Tibial nerve (tissue), 4 donors: ENCODE measurements at regions not wholly inside any gene's neighbourhood (a gene's known extent, or its start where the extent isn't known, plus 50 kb on each side); places are given as distances from the start of the nearest gene placed in this dataset.

Source experiments
- DNase-seq, 2 donors: peaks; one replicate each; pipeline ENCODE4 v3.0.0-alpha.2; 2019; ENCODE audit warnings: low spot score in 2 of 2
- H3K27ac ChIP-seq, 4 donors: fragments of 200-600 bp; sonication (generic) in 3 of 4; one replicate each; pipeline ENCODE4 v1.5.1; 2017 to 2019; ENCODE audit warnings: mild to moderate bottlenecking in 1 of 4
- H3K27me3 ChIP-seq, 2 donors: fragments of 200-600 bp; sonication (generic) in 1 of 2; one replicate each; pipeline versions ENCODE4 v1.5.1 to v1.6.0; 2017 to 2019
- H3K36me3 ChIP-seq, 3 donors: fragments of 200-600 bp; sonication (generic); one replicate each; pipeline ENCODE4 v1.5.1; 2018 to 2019
- H3K4me1 ChIP-seq, 4 donors: fragments of 200-600 bp; sonication (generic) in 3 of 4; one replicate each; pipeline ENCODE4 v1.5.1; 2017 to 2019
- H3K4me3 ChIP-seq, 4 donors: fragments of 200-600 bp; sonication (generic) in 3 of 4; one replicate each; pipeline ENCODE4 v1.5.1; 2017 to 2019; ENCODE audit warnings: mild to moderate bottlenecking in 1 of 4, moderate library complexity in 1 of 4
- H3K9me3 ChIP-seq, 4 donors: fragments of 200-600 bp; sonication (generic) in 3 of 4; one replicate each; pipeline ENCODE4 v1.5.1; 2017 to 2019
- EP300 ChIP-seq, 2 donors: sonication (generic); formaldehyde crosslinking; IDR thresholded peaks; one replicate each; pipeline ENCODE4 v1.6.1; 2017; ENCODE audit warnings: antibody characterized with exemption in 2 of 2, mild to moderate bottlenecking in 1 of 2
- POLR2A ChIP-seq, 2 donors: fragments of 450-650 bp; IDR thresholded peaks; one replicate each; pipeline ENCODE4 v1.6.1; 2017; ENCODE audit warnings: antibody characterized with exemption in 2 of 2, mild to moderate bottlenecking in 2 of 2, moderate library complexity in 2 of 2
- WGBS, 2 donors: methylation state at CpG; one replicate each; pipeline ENCODE4 v1.1.5; 2018; 5-methylcytosine and 5-hydroxymethylcytosine counted together
- TF ChIP-seq, protein P1 (sequence below), 5 experiments: fragments of 200-600 bp in 3 of 5; fragments of 450-650 bp in 2 of 5; sonication (generic) in 3 of 5; IDR thresholded peaks; one replicate each; pipeline ENCODE4 v1.5.1; 2016 to 2019; ENCODE audit warnings: antibody characterized with exemption in 5 of 5, mild to moderate bottlenecking in 3 of 5, moderate library complexity in 2 of 5

DNA sequence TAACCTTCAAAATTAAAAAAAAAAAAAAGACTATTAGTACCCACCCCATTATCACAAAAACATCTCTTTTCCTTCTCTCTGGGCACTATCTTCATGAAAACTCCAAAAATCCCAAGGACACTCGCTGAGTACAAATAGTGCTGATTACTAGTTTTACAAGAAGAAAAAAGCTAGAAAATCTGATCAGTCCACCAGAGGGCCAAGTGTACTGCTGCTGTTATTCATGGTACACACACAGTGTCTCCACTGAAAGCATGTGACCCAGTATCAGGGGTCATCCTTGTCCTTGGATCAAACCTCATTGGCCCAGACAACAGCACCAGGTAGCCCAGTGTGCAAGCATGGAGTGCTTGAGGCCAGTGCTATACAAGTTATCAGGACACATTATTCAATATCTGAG is 382.7 kb upstream of the KLHL29 start:
- 93 to 100% methylated on average over 1 of the region's 1 CpG for WGBS, 2 donors
- Histone ChIP-seq H3K4me3 (no peak overlapping the region), H3K36me3 (no peaks in the 10 kb centered on the region), H3K9me3 (no peaks in the 10 kb centered on the region), H3K27ac (no peak overlapping the region), H3K4me1 (no peaks in the 10 kb centered on the region), H3K27me3 (no peaks in the 10 kb centered on the region)
- DNase-seq: no peak
- TF ChIP-seq, protein P1, sequence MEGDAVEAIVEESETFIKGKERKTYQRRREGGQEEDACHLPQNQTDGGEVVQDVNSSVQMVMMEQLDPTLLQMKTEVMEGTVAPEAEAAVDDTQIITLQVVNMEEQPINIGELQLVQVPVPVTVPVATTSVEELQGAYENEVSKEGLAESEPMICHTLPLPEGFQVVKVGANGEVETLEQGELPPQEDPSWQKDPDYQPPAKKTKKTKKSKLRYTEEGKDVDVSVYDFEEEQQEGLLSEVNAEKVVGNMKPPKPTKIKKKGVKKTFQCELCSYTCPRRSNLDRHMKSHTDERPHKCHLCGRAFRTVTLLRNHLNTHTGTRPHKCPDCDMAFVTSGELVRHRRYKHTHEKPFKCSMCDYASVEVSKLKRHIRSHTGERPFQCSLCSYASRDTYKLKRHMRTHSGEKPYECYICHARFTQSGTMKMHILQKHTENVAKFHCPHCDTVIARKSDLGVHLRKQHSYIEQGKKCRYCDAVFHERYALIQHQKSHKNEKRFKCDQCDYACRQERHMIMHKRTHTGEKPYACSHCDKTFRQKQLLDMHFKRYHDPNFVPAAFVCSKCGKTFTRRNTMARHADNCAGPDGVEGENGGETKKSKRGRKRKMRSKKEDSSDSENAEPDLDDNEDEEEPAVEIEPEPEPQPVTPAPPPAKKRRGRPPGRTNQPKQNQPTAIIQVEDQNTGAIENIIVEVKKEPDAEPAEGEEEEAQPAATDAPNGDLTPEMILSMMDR (IDR thresholded peaks at IDR 0.05): no peak
- no peak for TF ChIP-seq POLR2A (IDR thresholded peaks at IDR 0.05)

DNA sequence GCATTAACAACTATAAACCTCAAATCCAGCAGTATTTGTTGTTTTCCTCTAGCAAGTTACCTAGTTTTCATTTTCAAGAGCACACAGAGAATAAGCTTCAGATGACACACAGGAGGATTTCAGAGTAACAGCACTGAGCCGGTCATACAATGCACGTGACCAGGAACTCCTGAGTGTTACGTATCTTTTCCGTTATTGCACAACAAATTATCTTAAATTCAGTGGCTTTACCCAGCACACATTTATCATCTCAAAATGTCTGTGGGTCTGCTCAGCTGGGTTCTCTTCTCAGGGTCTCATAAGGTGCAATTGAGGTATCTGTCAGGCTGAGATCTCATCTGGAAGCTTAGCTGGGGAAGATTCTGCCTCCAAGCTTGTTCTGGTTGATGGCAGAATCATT is 379.5 kb upstream of the KLHL29 start:
- TF ChIP-seq EP300 (IDR thresholded peaks at IDR 0.05): no peak
- TF ChIP-seq, protein P1 (IDR thresholded peaks at IDR 0.05): no peak
- TF ChIP-seq POLR2A (IDR thresholded peaks at IDR 0.05): no peak
- no peak overlapping the region for H3K27ac ChIP-seq
- 97 to 98% methylated on average over 4 of the region's 4 CpGs for WGBS, 2 donors
- H3K27me3 ChIP-seq: no peaks in the 10 kb centered on the region
- peaks cover 0 to 17% (median 0%) of the 10 kb centered on the region in 4 donors for H3K4me1 ChIP-seq
- no peak for DNase-seq
- no peak overlapping the region for H3K4me3 ChIP-seq
- no peaks in the 10 kb centered on the region for H3K36me3 ChIP-seq
- H3K9me3 ChIP-seq: no peaks in the 10 kb centered on the region

DNA sequence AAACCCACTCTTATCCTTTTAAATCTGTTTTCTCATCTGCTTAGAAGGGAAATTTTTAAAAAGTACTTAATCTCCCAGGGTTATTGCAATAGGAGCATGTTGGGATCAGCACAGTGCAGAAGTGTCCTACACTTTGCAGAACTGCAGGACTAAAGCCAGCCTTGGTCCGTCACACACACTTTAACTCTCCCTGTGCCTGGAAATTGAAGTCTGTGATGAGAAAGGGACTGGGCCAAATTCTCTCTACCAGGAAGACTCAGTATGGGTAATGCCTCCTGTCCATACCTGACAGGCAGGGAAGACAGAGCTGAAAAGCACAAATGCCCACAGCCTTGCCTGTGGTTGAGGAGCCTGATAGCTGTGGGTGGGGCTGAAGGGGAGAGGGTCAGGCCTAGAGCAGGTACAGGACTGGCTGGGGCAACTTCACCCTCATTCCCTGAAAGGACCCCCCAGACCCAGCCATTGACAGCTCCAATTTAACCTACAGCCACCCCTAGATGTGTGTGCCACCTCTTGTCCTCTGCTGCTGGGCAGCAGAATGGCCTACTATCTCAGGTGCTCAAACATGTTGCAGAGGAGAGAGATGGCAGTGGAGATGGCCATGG is 377.2 kb upstream of the KLHL29 start:
- TF ChIP-seq POLR2A (IDR thresholded peaks at IDR 0.05) (no peak), EP300 (IDR thresholded peaks at IDR 0.05) (no peak)
- TF ChIP-seq, protein P1 (IDR thresholded peaks at IDR 0.05): no peak
- Histone ChIP-seq H3K9me3 (no peaks in the 10 kb centered on the region), H3K4me1 (peaks cover 0 to 17% (median 0%) of the 10 kb centered on the region in 4 donors), H3K4me3 (no peak overlapping the region), H3K27me3 (no peaks in the 10 kb centered on the region), H3K36me3 (no peaks in the 10 kb centered on the region), H3K27ac (no peak overlapping the region)
- WGBS, 2 donors: 73 to 81% methylated on average over 1 of the region's 1 CpG
- no peak for DNase-seq

DNA sequence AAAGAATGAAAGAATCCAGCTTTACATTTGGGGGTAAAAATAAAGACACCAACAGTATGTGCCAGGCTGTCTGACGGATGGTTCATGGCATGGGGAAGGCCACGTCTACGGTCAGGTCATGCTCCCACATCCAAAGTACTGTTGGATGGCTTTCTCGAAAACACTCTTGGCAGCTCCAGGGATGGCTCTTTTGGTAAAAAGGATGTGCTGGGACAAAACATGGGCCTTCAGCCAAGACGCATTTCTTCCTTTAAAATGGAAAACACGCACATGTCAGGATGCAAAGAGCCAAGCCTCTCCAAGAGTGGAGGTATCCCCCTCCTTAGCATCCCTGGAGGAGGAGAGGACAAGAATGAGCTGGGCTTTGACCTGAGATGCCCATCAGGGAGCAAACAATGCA is 376.5 kb upstream of the KLHL29 start:
- no peak for TF ChIP-seq POLR2A (IDR thresholded peaks at IDR 0.05)
- TF ChIP-seq, protein P1 (IDR thresholded peaks at IDR 0.05): no peak
- TF ChIP-seq EP300 (IDR thresholded peaks at IDR 0.05): no peak
- H3K4me1 ChIP-seq: peaks cover 0 to 17% (median 0%) of the 10 kb centered on the region in 4 donors
- no peaks in the 10 kb centered on the region for H3K9me3 ChIP-seq
- no peaks in the 10 kb centered on the region for H3K27me3 ChIP-seq
- no peak for DNase-seq
- H3K27ac ChIP-seq: no peak overlapping the region
- WGBS, 2 donors: 86 to 89% methylated on average over 6 of the region's 6 CpGs
- no peak overlapping the region for H3K4me3 ChIP-seq
- H3K36me3 ChIP-seq: no peaks in the 10 kb centered on the region

GRCh38 chr2:23008951-23009350 is 376.0 kb upstream of the KLHL29 start:
- H3K4me1 ChIP-seq: peaks cover 0 to 17% (median 0%) of the 10 kb centered on the region in 4 donors
- H3K27ac ChIP-seq: no peak overlapping the region
- DNase-seq: no peak
- no peaks in the 10 kb centered on the region for H3K36me3 ChIP-seq
- no peak for TF ChIP-seq EP300 (IDR thresholded peaks at IDR 0.05)
- TF ChIP-seq POLR2A (IDR thresholded peaks at IDR 0.05): no peak
- no peaks in the 10 kb centered on the region for H3K9me3 ChIP-seq
- H3K27me3 ChIP-seq: no peaks in the 10 kb centered on the region
- H3K4me3 ChIP-seq: no peak overlapping the region
- 92 to 98% methylated on average over 7 of the region's 7 CpGs for WGBS, 2 donors
